Osteoblast (primary cell): ENCODE measurements at regions not wholly inside any gene's neighbourhood (a gene's known extent, or its start where the extent isn't known, plus 50 kb on each side); places are given as distances from the start of the nearest gene placed in this dataset.
A peak's percentile ranks its signal among the peaks of the same experiment; 100 is the strongest.
"Not testable (repeated sequence)": the region's sequence is repeated elsewhere in the genome, so short reads cannot be mapped to it uniquely, and the experiment has no call there.

ENCODE experiments used
- DNase-seq: peaks from one replicate; pipeline ENCODE4 v3.0.0; 2011; ENCODE audit warnings: low spot score, mixed read lengths; ENCODE audit not compliant: insufficient read length; ENCODE audit errors: missing footprints
- H2AFZ ChIP-seq: 2 replicates; pipeline ENCODE4 v1.6.0; 2011; ENCODE audit warnings: mild to moderate bottlenecking, low read length
- H3K27ac ChIP-seq: 2 replicates; pipeline ENCODE4 v1.5.1; 2011; ENCODE audit warnings: mild to moderate bottlenecking, low read depth, low read length, moderate library complexity
- H3K27me3 ChIP-seq: 2 replicates; pipeline ENCODE4 v1.6.0; 2012; ENCODE audit warnings: mild to moderate bottlenecking, control low read depth, inconsistent platforms, low read length, moderate library complexity; ENCODE audit not compliant: insufficient read depth
- H3K36me3 ChIP-seq: 2 replicates; pipeline ENCODE4 v1.5.1; 2011; ENCODE audit warnings: mild to moderate bottlenecking, low read length, control low read depth, moderate library complexity; ENCODE audit not compliant: insufficient read depth
- H3K4me1 ChIP-seq: 2 replicates; pipeline ENCODE4 v1.5.1; 2011; ENCODE audit warnings: mild to moderate bottlenecking, low read length, control low read depth, moderate library complexity; ENCODE audit not compliant: insufficient read depth
- H3K4me2 ChIP-seq: 2 replicates; pipeline ENCODE4 v1.6.0; 2011; ENCODE audit warnings: mild to moderate bottlenecking, low read length; ENCODE audit not compliant: insufficient read depth
- H3K4me3 ChIP-seq: fragments of 200-600 bp; sonication (generic); 3 replicates; pipeline ENCODE4 v1.5.1; 2012; ENCODE audit warnings: mild to moderate bottlenecking, low read length, inconsistent platforms; ENCODE audit not compliant: insufficient read depth
- H3K79me2 ChIP-seq: 2 replicates; pipeline ENCODE4 v1.6.0; 2012; ENCODE audit warnings: mild to moderate bottlenecking, low read length, control low read depth, inconsistent platforms; ENCODE audit not compliant: insufficient read depth
- H3K9me3 ChIP-seq: 2 replicates; pipeline ENCODE4 v1.5.1; 2011; ENCODE audit warnings: low read depth, low read length, control low read depth
- H4K20me1 ChIP-seq: 2 replicates; pipeline ENCODE4 v1.6.0; 2012; ENCODE audit warnings: mild to moderate bottlenecking, low read length, control low read depth; ENCODE audit not compliant: insufficient read depth
- CTCF ChIP-seq: IDR thresholded peaks from 2 replicates; pipeline ENCODE4 v1.5.1; 2011; ENCODE audit warnings: mild to moderate bottlenecking, low read depth, low read length, moderate library complexity; ENCODE audit errors: extremely low read depth

GRCh38 chr12:94916663-94917062 is 86.8 kb downstream of the NDUFA12 start:
- Histone ChIP-seq H3K4me3 (no peak overlapping the region), H3K36me3 (no peaks in the 10 kb centered on the region), H3K27me3 (peaks cover 3% of the 10 kb centered on the region), H3K4me2 (no peak overlapping the region), H3K9me3 (peaks cover 3% of the 10 kb centered on the region), H3K4me1 (no peaks in the 10 kb centered on the region), H3K27ac (no peak overlapping the region), H3K79me2 (no peaks in the 10 kb centered on the region), H2AFZ (no peak overlapping the region), H4K20me1 (no peaks in the 10 kb centered on the region)
- DNase-seq, result no peak
- no peak for TF ChIP-seq CTCF

- no peaks in the 10 kb centered on the region for H4K20me1 ChIP-seq
- H3K4me3 ChIP-seq, result no peak overlapping the region
- no peaks in the 10 kb centered on the region for H3K4me1 ChIP-seq
- no peak overlapping the region for H2AFZ ChIP-seq
- no peaks in the 10 kb centered on the region for H3K79me2 ChIP-seq
- DNase-seq, result no peak
- TF ChIP-seq CTCF, result no peak
- H3K36me3 ChIP-seq, result no peaks in the 10 kb centered on the region
- H3K27me3 ChIP-seq, result peaks cover 5% of the 10 kb centered on the region
- H3K9me3 ChIP-seq, result peaks cover 3% of the 10 kb centered on the region
- no peak overlapping the region for H3K4me2 ChIP-seq
- no peak overlapping the region for H3K27ac ChIP-seq
Measured at GRCh38 chr12:94909663-94910062, 93.8 kb downstream of the NDUFA12 start.

GRCh38 chr12:94905749-94906148 is 97.7 kb downstream of the NDUFA12 start:
- not testable (repeated sequence) for H2AFZ ChIP-seq, H3K36me3 ChIP-seq, DNase-seq, H3K27me3 ChIP-seq, H3K27ac ChIP-seq, H3K79me2 ChIP-seq, H4K20me1 ChIP-seq, H3K4me2 ChIP-seq, H3K4me3 ChIP-seq, H3K9me3 ChIP-seq, H3K4me1 ChIP-seq

- no peaks in the 10 kb centered on the region for H3K9me3 ChIP-seq
- H2AFZ ChIP-seq, result no peak overlapping the region
- peaks cover 6% of the 10 kb centered on the region for H3K27me3 ChIP-seq
- H3K4me1 ChIP-seq, result no peaks in the 10 kb centered on the region
- no peaks in the 10 kb centered on the region for H3K79me2 ChIP-seq
- TF ChIP-seq CTCF, result no peak
- DNase-seq, result no peak
- H3K27ac ChIP-seq, result no peak overlapping the region
- no peak overlapping the region for H3K4me2 ChIP-seq
- no peaks in the 10 kb centered on the region for H3K36me3 ChIP-seq
- no peaks in the 10 kb centered on the region for H4K20me1 ChIP-seq
- H3K4me3 ChIP-seq, result no peak overlapping the region
Measured at GRCh38 chr12:94900496-94900895, 103.0 kb downstream of the NDUFA12 start.

GRCh38 chr12:94898388-94898787 is 105.1 kb downstream of the NDUFA12 start:
- H3K9me3 ChIP-seq, result no peaks in the 10 kb centered on the region
- no peak overlapping the region for H3K4me2 ChIP-seq
- no peak for DNase-seq
- TF ChIP-seq CTCF, result peak; percentile 53
- H3K36me3 ChIP-seq, result no peaks in the 10 kb centered on the region
- H4K20me1 ChIP-seq, result no peaks in the 10 kb centered on the region
- peaks cover 9% of the 10 kb centered on the region for H3K27me3 ChIP-seq
- no peak overlapping the region for H2AFZ ChIP-seq
- no peak overlapping the region for H3K27ac ChIP-seq
- no peaks in the 10 kb centered on the region for H3K4me1 ChIP-seq
- no peak overlapping the region for H3K4me3 ChIP-seq
- no peaks in the 10 kb centered on the region for H3K79me2 ChIP-seq
